Limb (tissue), 2 donors: ENCODE measurements at regions not wholly inside any gene's neighbourhood (a gene's known extent, or its start where the extent isn't known, plus 50 kb on each side); places are given as distances from the start of the nearest gene placed in this dataset.

ENCODE experiments used
- DNase-seq, 2 donors: peaks; one replicate each; pipeline ENCODE4 v3.0.0-alpha.2; 2016; ENCODE audit errors: extremely low spot score in 2 of 2

DNA sequence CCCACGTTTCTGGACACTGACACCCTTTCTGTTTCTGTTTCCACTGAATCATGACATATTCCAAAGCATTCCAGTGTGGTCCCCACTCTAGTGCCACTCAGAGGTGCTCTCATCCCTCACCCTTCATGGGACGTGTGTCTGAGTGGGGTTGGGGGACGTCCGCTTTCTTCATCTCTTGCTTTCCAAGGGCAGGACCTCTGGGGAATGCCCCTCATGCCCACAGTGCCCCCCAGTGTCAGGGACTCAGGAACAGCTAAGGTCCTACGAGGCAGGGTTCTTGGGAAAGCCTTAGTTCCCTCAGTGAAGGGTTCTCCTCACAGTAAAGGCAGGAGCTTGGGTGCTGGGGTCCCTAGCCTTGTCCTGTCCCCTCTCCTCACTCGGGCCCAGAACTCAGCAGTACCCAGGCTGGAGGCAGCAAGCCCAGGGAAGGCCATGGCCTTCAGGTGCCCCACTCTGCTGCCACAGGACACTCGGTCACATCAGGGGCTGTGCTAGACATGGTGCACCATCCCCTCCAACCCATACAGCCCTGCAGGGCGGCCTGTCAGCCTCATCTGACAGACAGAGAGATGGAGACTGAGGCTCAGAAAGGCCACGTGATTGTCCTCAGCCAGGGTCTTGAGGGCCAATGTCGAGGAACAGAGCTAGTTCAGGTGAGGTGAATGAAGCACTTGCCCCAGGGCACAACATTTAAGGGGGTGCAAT is 261.0 kb downstream of the TLE3 start:
- no peak for DNase-seq

- no peak for DNase-seq
Measured at GRCh38 chr15:69838338-69838737, 259.4 kb downstream of the TLE3 start.

DNA sequence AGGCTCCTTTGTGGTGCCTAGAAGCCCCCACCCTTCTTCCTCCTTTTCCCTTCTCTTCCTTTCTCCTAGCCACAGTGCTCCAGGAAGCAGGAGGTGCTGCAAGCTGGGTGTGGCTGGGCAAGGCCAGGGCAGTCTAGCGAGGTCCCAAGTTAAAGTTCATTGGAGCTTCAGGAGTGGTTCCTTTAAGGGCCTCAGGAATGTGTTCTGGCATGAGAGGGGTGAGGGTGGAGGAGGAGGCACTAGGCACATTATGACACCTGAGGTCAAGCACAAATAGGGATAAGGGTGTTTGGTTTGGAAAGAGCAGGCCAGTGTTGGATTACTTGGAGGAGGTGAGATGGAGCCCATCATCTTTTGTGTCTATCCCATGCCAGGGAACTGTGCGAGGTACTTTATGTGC is 258.7 kb downstream of the TLE3 start:
- no peak for DNase-seq

DNA sequence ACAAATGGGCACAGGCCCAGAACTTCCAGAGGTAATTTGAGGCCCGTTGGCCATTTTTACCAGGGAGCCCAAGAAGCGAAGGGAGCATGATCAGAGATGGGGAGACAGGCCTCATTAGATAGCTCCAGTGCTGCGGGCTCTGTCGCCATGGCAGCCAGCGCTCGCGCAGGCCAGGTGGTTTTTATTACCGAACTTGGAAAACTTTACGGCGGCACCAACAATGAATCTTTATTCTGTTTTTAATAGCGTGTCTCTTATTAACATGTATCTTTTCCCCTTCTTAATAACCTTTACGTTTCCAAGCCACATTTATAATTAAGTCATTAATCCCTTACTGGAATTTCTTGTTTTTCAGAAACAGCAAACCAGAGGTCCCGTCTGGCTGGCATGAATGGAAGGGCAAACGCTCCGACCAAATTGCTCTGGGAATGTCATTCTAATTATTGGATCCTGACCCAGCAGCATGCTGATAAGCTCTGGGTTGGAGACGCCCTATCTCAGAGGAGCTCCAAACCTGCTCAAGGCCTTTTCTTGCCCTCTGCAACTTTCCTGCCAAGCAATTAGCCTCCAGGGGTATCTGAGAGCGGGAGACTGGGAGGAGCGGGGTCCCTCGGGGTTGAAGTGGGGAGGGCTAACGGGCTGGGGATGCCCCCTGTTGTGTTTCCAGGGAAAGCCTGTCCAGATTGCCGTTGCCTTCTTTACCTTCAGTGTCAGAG is 256.4 kb downstream of the TLE3 start:
- peak in 1 of 2 donors; percentile 50 for DNase-seq

DNA sequence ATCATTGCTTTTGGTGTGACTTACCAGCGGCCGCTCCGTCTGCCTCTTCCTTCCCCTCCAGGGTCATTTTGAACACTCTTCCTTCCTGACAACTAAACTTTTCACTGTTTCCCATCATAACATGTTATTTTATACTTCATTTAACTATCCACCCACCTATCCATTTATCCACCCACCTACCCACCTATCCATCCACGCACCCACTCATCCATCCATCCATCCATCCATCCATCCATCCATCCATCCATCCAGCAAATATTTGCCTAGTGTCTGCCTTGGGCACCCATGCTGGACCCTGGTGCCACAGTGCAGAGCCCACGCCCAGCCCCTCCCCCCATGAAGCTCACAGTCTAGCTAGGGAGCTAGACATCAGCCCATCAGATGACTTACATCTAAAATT is 254.9 kb downstream of the TLE3 start:
- no peak for DNase-seq

- DNase-seq, result no peak
Measured at GRCh38 chr15:69843276-69843899, 254.3 kb downstream of the TLE3 start.

- no peak for DNase-seq
Measured at GRCh38 chr15:69843900-69844304, 253.8 kb downstream of the TLE3 start.

GRCh38 chr15:69845159-69845558 is 252.6 kb downstream of the TLE3 start:
- no peak for DNase-seq

GRCh38 chr15:69847625-69848024 is 250.1 kb downstream of the TLE3 start:
- no peak for DNase-seq

DNA sequence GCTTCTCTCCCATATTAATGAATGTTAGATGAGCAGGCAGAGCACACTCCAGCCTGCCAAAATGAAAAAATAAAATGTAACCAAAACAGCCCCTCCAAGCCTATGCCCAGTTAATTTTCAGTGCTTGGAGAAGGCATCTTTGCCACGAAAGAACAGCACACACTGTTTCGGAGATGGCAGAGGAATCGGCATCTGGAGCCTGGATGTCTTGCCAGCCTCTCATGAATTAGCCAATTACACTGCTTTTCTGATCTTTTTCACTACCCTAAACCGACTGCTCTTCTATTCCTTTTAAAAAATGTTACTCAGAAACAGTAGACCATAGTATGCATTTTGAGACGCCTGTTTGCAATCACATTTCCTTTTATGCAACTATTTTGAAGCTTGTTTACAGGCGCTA is 249.6 kb downstream of the TLE3 start:
- no peak for DNase-seq

DNA sequence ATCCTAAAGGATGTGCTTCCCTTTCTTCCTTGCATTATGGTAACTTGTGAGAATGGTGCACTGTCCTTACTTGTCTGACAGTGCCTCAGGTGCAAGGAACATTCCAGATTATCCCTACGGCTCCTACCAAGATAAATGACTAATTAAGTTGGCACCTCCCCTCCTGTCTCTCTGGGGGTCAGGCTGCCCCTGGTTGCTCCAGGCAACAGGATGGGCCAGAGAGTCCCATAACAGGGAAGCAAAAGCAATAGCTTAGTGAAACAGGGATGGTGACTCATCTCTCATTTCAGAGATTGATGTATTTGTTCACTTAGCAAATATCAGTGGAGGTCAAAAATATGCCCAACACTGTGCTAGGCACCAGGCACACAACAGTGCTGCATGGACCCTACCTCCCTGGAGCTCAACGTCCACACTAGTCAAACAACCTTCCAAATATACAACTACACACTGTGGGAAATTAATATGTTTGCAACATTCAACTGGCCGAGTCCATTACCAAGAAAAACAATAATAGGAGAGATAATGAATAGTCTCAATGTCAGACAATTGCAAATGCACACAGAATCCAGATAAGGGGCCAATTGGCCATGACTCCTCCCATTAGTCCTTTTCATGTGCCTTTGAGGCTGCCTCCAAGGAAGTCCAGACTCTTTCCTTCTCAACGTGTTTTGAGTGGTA is 249.0 kb downstream of the TLE3 start:
- DNase-seq, result no peak

GRCh38 chr15:69849232-69849610 is 248.5 kb downstream of the TLE3 start:
- DNase-seq, result no peak

DNA sequence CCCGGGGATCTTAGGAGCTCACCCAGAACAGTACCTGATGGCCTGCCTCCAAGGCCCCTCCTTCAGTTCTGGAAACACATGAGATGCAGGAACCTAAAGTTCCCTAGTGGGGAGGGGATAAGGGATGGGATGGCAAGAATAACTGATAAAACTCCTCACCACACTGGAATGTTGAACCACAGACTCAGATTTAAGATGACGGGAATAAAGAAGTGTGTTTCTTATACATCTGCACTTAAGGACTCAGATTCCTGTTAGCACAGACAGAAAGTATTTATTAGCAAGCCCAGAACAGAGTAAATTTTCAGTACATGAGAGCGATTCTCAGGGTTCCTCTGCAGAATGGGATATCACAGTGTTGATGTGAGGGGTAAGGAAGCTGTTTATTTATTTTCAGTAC is 245.2 kb downstream of the TLE3 start:
- DNase-seq, result no peak

GRCh38 chr15:69852916-69853315 is 244.8 kb downstream of the TLE3 start:
- no peak for DNase-seq

- no peak for DNase-seq
Measured at GRCh38 chr15:69853544-69853951, 244.2 kb downstream of the TLE3 start.

GRCh38 chr15:69854001-69854400 is 243.7 kb downstream of the TLE3 start:
- DNase-seq, result no peak

DNA sequence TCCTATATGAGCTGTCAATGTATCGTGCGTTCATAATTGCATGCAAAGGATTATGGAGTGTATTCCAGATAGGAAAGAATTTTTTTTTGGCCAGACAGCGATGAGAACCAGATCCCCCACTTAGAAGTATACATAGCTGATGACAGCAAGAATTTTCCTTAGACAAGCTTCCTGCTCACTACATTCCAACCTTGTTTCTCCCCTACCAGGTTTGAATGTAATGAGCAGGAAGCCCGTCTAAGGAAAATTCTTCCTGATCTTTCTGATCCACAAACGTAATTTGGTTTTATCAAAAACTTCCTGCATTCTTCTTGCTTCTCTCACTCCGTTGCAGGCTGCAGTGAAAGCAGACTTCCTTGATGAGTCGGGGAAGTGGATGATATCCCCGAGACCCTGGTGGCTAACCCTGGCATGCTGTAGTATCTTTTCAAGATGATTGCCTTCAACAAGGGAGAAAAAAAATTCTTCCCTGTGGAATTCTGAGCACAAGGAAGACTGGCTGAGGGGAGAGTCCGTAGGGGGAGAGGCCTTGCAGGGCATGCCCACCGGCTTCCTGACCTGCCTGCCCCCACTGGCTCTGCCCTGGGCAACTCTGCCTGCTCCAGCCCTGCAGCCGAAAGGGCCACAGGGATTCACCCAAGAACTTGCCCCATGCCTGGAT is 243.1 kb downstream of the TLE3 start:
- no peak for DNase-seq

DNA sequence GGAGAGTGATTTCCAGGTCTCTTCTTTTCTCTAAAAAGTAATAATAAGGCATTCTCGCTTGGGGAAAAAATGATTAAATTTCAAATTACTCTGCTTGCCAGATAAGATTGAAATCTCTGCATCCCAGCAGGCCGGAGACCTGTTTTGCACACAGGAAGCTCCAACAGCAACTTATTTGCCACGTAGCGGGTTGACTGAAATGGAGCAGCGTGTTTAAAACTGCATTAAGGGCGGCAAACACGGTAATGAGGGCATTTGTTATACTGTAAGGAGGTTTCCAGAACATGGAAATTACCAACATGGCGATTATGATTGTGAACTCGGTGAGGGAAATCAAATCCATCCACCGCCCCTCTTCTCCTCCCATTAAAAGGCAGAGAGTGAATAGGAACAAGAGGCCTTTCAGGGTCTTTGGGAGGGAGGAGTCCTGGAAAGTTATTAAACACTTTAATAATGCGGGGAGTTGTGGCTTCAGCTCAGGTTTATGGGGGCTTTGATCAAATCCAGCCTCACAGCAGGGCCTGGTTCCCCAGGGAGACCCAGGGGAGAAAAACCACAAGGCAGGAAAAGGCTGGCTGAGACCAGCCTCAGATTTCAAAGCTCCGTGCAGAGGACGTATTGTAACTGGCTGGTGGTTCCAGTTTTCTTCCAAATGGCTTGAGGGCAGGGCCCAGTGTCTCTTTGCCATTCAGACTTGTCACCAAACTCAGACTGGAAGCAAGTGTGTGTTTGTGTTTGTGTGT is 242.3 kb downstream of the TLE3 start:
- peak in 1 of 2 donors; percentile 62 for DNase-seq

GRCh38 chr15:69857250-69857649 is 240.5 kb downstream of the TLE3 start:
- DNase-seq, result no peak

GRCh38 chr15:69857686-69858391 is 239.9 kb downstream of the TLE3 start:
- no peak for DNase-seq
